ENCODE measurements at regions not wholly inside any gene's neighbourhood (a gene's known extent, or its start where the extent isn't known, plus 50 kb on each side); places are given as distances from the start of the nearest gene placed in this dataset.

DNA sequence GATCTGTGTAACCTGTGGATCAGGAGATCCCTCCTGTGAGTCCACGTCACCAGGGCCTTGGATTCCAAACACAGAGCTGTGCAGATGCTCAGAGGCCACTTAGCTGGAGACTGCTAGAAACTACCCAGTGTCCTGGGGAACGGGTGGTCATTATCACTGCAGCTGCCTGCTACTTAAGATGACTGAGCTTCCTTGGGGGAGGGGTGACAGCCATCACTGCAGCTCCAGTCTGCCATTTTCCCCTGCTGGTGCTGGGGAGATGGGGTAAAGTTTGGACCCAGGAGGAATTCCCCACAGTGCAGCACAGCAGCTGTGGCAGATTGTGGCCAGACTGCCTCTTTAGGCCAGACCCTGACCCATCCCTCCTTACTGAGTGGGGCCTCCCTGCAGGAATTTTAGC lies 78.8 kb upstream of the VOPP1 start:
- TF ChIP-seq, protein P1, sequence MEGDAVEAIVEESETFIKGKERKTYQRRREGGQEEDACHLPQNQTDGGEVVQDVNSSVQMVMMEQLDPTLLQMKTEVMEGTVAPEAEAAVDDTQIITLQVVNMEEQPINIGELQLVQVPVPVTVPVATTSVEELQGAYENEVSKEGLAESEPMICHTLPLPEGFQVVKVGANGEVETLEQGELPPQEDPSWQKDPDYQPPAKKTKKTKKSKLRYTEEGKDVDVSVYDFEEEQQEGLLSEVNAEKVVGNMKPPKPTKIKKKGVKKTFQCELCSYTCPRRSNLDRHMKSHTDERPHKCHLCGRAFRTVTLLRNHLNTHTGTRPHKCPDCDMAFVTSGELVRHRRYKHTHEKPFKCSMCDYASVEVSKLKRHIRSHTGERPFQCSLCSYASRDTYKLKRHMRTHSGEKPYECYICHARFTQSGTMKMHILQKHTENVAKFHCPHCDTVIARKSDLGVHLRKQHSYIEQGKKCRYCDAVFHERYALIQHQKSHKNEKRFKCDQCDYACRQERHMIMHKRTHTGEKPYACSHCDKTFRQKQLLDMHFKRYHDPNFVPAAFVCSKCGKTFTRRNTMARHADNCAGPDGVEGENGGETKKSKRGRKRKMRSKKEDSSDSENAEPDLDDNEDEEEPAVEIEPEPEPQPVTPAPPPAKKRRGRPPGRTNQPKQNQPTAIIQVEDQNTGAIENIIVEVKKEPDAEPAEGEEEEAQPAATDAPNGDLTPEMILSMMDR (IDR thresholded peaks at IDR 0.05) = no peak
- no peak for TF ChIP-seq POLR2A (IDR thresholded peaks at IDR 0.05)
